Activated naive CD4-positive, alpha-beta T cell treated with anti-CD3 and anti-CD28 coated beads for 36 hours (primary cell): ENCODE measurements at regions not wholly inside any gene's neighbourhood (a gene's known extent, or its start where the extent isn't known, plus 50 kb on each side); places are given as distances from the start of the nearest gene placed in this dataset.
"Not testable (repeated sequence)": the region's sequence is repeated elsewhere in the genome, so short reads cannot be mapped to it uniquely, and the experiment has no call there.

Experiments used
- CTCF ChIA-PET: fragments of 350-600 bp; sonication (Branson Sonifier 250); formaldehyde crosslinking; loops from one replicate; lab custom pipeline; 2021; ENCODE audit warnings: antibody characterized with exemption; lab: Charles Lee
- DNase-seq: peaks from one replicate; pipeline ENCODE4 v3.0.0-alpha.2; 2020
- H3K27ac Mint-ChIP-seq: one replicate; pipeline ENCODE4 v1.8.0; 2021; ENCODE audit warnings: mild to moderate bottlenecking, mixed read lengths
- H3K27me3 Mint-ChIP-seq: one replicate; pipeline ENCODE4 v1.8.0; 2021; ENCODE audit warnings: low read depth, mixed read lengths
- H3K36me3 Mint-ChIP-seq: one replicate; pipeline ENCODE4 v1.8.0; 2021; ENCODE audit warnings: low read depth, mixed read lengths
- H3K4me1 Mint-ChIP-seq: one replicate; pipeline ENCODE4 v1.8.0; 2021; ENCODE audit warnings: low read depth, mixed read lengths
- H3K4me3 Mint-ChIP-seq: one replicate; pipeline ENCODE4 v1.8.0; 2021; ENCODE audit warnings: mild to moderate bottlenecking, moderate library complexity, mixed read lengths
- H3K9me3 Mint-ChIP-seq: one replicate; pipeline ENCODE4 v1.8.0; 2021; ENCODE audit warnings: mixed read lengths
- intact Hi-C: fragments of 100-400 bp; cut with micrococcal nuclease; formaldehyde crosslinking; loops from one replicate; pipeline ENCODE4 v1.15.1; 2023

- CTCF ChIA-PET, result interaction anchor here (0.6 to 5.3 kb wide), 6 partner anchors 10 to 175 kb away, joined by 3 to 72 read pairs (median 4); no protein-coding TSS in a partner anchor
Observed at GRCh38 chr6:28839443-28840120, 84.2 kb downstream of the TRIM27 start.

GRCh38 chr6:28841290-28841689, 82.5 kb downstream of the TRIM27 start:
- H3K4me1 Mint-ChIP-seq, result peaks cover 9% of the 10 kb centered on the region
- H3K27me3 Mint-ChIP-seq, result peaks cover 9% of the 10 kb centered on the region
- H3K4me3 Mint-ChIP-seq, result no peak overlapping the region
- intact Hi-C loops, result no loop called here
- H3K27ac Mint-ChIP-seq, result no peak overlapping the region
- CTCF ChIA-PET, result interaction anchor here (5.3 kb wide), 1 partner anchor 22 kb away, joined by 68 read pairs; no protein-coding TSS in a partner anchor
- no peak for DNase-seq
- H3K36me3 Mint-ChIP-seq, result peaks cover 1% of the 10 kb centered on the region
- no peaks in the 10 kb centered on the region for H3K9me3 Mint-ChIP-seq

More at GRCh38 chr6:28839443-28840120, 84.2 kb downstream of the TRIM27 start:
- intact Hi-C loops, result loop anchor here (1.0 to 10.0 kb wide), 3 partner anchors 83 to 788 kb away; no protein-coding TSS in a partner anchor
- DNase-seq, result no peak
- Mint-ChIP-seq H3K27ac (no peak overlapping the region), H3K4me1 (peaks cover 9% of the 10 kb centered on the region), H3K9me3 (no peaks in the 10 kb centered on the region), H3K36me3 (peaks cover 1% of the 10 kb centered on the region), H3K27me3 (peaks cover 17% of the 10 kb centered on the region), H3K4me3 (peak overlapping the region; percentile 95)

- H3K4me3 Mint-ChIP-seq, result not testable (repeated sequence)
- intact Hi-C loops, result loop anchor here (1.0 kb wide), 1 partner anchor 168 kb away; no protein-coding TSS in a partner anchor
- CTCF ChIA-PET, result interaction anchor here (0.6 to 2.7 kb wide), 12 partner anchors 10 to 168 kb away, joined by 3 to 14 read pairs (median 4); no protein-coding TSS in a partner anchor
Observed at GRCh38 chr6:28848756-28849155, 75.0 kb downstream of the TRIM27 start.

More at GRCh38 chr6:28848756-28849155, 75.0 kb downstream of the TRIM27 start:
- H3K9me3 Mint-ChIP-seq, H3K27ac Mint-ChIP-seq, H3K36me3 Mint-ChIP-seq, H3K27me3 Mint-ChIP-seq, H3K4me1 Mint-ChIP-seq: not testable (repeated sequence)
- DNase-seq, result peak; percentile 64
